Transverse colon (tissue), 3 donors: ENCODE measurements at regions not wholly inside any gene's neighbourhood (a gene's known extent, or its start where the extent isn't known, plus 50 kb on each side); places are given as distances from the start of the nearest gene placed in this dataset.

Source experiments
- CTCF ChIP-seq, 5 experiments: fragments of 200-600 bp in 3 of 5; fragments of 450-650 bp in 2 of 5; sonication (generic) in 3 of 5; IDR thresholded peaks; 1 replicate in 2 of 5; 2 replicates in 3 of 5; pipeline ENCODE4 v1.5.1; 2016 to 2017; ENCODE audit warnings: antibody characterized with exemption in 5 of 5, inconsistent platforms in 3 of 5, mild to moderate bottlenecking in 2 of 5, moderate library complexity in 1 of 5
- EP300 ChIP-seq: sonication (generic); formaldehyde crosslinking; IDR thresholded peaks from one replicate; pipeline ENCODE4 v1.6.1; 2017; ENCODE audit warnings: antibody characterized with exemption, low read depth

- TF ChIP-seq CTCF (IDR thresholded peaks at IDR 0.05) (no peak), EP300 (no peak)
Measured at GRCh38 chr5:97570242-97570641, 387.2 kb upstream of the RIOK2 start.
